ENCODE measurements at regions not wholly inside any gene's neighbourhood (a gene's known extent, or its start where the extent isn't known, plus 50 kb on each side); places are given as distances from the start of the nearest gene placed in this dataset.
"Not testable (repeated sequence)": the region's sequence is repeated elsewhere in the genome, so short reads cannot be mapped to it uniquely, and the experiment has no call there.

DNA sequence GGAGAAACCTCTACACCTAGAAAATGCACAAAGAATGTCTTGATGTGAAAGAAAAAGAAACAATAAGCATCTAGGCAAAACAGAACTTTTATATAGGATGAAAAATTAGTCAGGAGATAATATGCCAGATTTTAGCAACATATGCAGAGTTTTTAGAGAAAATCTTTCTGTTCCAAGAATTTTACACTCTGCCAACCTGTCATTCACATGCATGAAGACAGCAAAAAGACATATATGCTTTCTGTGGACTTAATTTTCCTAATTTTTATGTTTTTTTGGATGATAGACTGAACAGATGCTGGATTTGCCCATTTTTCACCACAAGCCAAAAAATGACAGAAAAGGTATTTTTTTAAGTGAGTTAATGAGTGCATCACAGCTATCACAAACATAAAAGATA, 637.3 kb downstream of the TRIB2 start:
- no peak overlapping the region for H2BK5ac ChIP-seq (ENCODE audit: insufficient read length, low read length)
- no peak overlapping the region for H4K5ac ChIP-seq (ENCODE audit: insufficient read length, low read depth, low read length)
- H3K9me3 ChIP-seq (ENCODE audit: control insufficient read depth, low read depth, low read length): peaks cover 5% of the 10 kb centered on the region
- DNase-seq: no peak
- no peak overlapping the region for H2BK20ac ChIP-seq (ENCODE audit: low read depth, low read length, poor library complexity, severe bottlenecking)
- Mint-ChIP-seq H3K4me3 (no peak overlapping the region), H3K36me3 (ENCODE audit: insufficient read depth in 1 of 3, low read depth in 3 of 3) (no peaks in the 10 kb centered on the region), H3K9me3 (0 out of 5 replicates have a peak, but pooled peaks cover 0 to 2% of the 10 kb centered on the region in 2 experiments), H3K27ac (no peak overlapping the region), H3K4me1 (no peaks in the 10 kb centered on the region), H3K27me3 (ENCODE audit: low read depth) (no peaks in the 10 kb centered on the region)
- no peak overlapping the region for H3K23ac ChIP-seq (ENCODE audit: insufficient read length, low read depth, low read length)
- no peaks in the 10 kb centered on the region for H3K79me1 ChIP-seq (ENCODE audit: insufficient read depth, low read depth, low read length, poor library complexity, severe bottlenecking)
- H4K20me1 ChIP-seq (ENCODE audit: control insufficient read depth, insufficient read depth, insufficient read length): no peaks in the 10 kb centered on the region
- H3K27me3 ChIP-seq (ENCODE audit: insufficient read depth, low read length): no peaks in the 10 kb centered on the region
- no peak overlapping the region for H3T11ph ChIP-seq (ENCODE audit: low read length)
- H2AK5ac ChIP-seq (ENCODE audit: insufficient read length, low read length): no peak overlapping the region
- H3K56ac ChIP-seq (ENCODE audit: insufficient read length, low read depth, low read length): no peak overlapping the region
- H3K4me2 ChIP-seq (ENCODE audit: insufficient read depth, insufficient read length, low read length): no peak overlapping the region
- H2AFZ ChIP-seq (ENCODE audit: low read length): no peak overlapping the region
- no peak overlapping the region for H4K91ac ChIP-seq (ENCODE audit: insufficient read length, low read depth, low read length)
- H3K79me2 ChIP-seq (ENCODE audit: insufficient read depth, low read length): no peaks in the 10 kb centered on the region
- no peak overlapping the region for H2BK120ac ChIP-seq (ENCODE audit: low read depth, low read length, poor library complexity, severe bottlenecking)
- H4K8ac ChIP-seq (replicated peaks; ENCODE audit: insufficient read length, low read depth, low read length): no peak overlapping the region
- no peak overlapping the region for H3K9ac ChIP-seq (ENCODE audit: extremely low read depth, insufficient read length, low read length)
- H2BK12ac ChIP-seq (ENCODE audit: insufficient read length, low read depth, low read length): no peak overlapping the region
- H3K4ac ChIP-seq (ENCODE audit: low read depth, low read length): no peak overlapping the region
- H3K18ac ChIP-seq (ENCODE audit: insufficient read length, low read depth, low read length): no peak overlapping the region
- H3K27ac ChIP-seq (ENCODE audit: insufficient read length, low read depth, low read length): no peak overlapping the region
- H3K14ac ChIP-seq (ENCODE audit: insufficient read depth, low read length): no peak overlapping the region
- no peak overlapping the region for H2BK15ac ChIP-seq (ENCODE audit: low read depth, low read length)
- TF ChIP-seq, protein P1, sequence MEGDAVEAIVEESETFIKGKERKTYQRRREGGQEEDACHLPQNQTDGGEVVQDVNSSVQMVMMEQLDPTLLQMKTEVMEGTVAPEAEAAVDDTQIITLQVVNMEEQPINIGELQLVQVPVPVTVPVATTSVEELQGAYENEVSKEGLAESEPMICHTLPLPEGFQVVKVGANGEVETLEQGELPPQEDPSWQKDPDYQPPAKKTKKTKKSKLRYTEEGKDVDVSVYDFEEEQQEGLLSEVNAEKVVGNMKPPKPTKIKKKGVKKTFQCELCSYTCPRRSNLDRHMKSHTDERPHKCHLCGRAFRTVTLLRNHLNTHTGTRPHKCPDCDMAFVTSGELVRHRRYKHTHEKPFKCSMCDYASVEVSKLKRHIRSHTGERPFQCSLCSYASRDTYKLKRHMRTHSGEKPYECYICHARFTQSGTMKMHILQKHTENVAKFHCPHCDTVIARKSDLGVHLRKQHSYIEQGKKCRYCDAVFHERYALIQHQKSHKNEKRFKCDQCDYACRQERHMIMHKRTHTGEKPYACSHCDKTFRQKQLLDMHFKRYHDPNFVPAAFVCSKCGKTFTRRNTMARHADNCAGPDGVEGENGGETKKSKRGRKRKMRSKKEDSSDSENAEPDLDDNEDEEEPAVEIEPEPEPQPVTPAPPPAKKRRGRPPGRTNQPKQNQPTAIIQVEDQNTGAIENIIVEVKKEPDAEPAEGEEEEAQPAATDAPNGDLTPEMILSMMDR (conservative IDR thresholded peaks at IDR 0.05): no peak
- H3K4me1 ChIP-seq (ENCODE audit: insufficient read depth, low read length): no peaks in the 10 kb centered on the region
- no peaks in the 10 kb centered on the region for H3K23me2 ChIP-seq (ENCODE audit: insufficient read length, low read depth, low read length, poor library complexity, severe bottlenecking)

DNA sequence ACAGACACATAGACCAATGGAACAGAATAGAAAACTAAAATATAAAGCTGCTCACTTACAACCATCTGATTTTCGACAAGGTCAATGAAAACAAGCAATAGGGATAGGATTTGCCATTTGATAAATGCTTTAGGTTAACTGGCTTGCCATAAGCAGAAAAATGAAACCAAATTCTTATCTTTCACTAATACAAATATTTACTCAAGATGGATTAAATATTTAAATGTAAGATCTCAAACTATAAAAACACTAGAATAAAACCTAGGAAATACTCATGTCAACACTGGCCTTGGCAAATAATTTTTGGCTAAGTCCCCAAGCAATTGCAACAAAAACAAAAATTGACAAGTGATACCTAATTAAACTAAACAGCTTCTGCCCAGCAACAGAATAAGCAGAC, 665.2 kb downstream of the TRIB2 start:
- H3K79me2 ChIP-seq (ENCODE audit: insufficient read depth, low read length); H3K79me1 ChIP-seq (ENCODE audit: insufficient read depth, low read depth, low read length, poor library complexity, severe bottlenecking); H3K9me3 Mint-ChIP-seq; H3K4me3 Mint-ChIP-seq; H4K5ac ChIP-seq (ENCODE audit: insufficient read length, low read depth, low read length); H4K8ac ChIP-seq (replicated peaks; ENCODE audit: insufficient read length, low read depth, low read length); H3K14ac ChIP-seq (ENCODE audit: insufficient read depth, low read length); H3K4me1 Mint-ChIP-seq; H2BK12ac ChIP-seq (ENCODE audit: insufficient read length, low read depth, low read length); H3K23ac ChIP-seq (ENCODE audit: insufficient read length, low read depth, low read length); H2BK120ac ChIP-seq (ENCODE audit: low read depth, low read length, poor library complexity, severe bottlenecking); H2AFZ ChIP-seq (ENCODE audit: low read length); H3K27me3 ChIP-seq (ENCODE audit: insufficient read depth, low read length); H3K4me2 ChIP-seq (ENCODE audit: insufficient read depth, insufficient read length, low read length); H3K27me3 Mint-ChIP-seq (ENCODE audit: low read depth); H3K9me3 ChIP-seq (ENCODE audit: control insufficient read depth, low read depth, low read length); H3K4ac ChIP-seq (ENCODE audit: low read depth, low read length); H3K36me3 Mint-ChIP-seq (ENCODE audit: insufficient read depth in 1 of 3, low read depth in 3 of 3); H3K4me1 ChIP-seq (ENCODE audit: insufficient read depth, low read length); H2BK15ac ChIP-seq (ENCODE audit: low read depth, low read length); H2AK5ac ChIP-seq (ENCODE audit: insufficient read length, low read length); H2BK20ac ChIP-seq (ENCODE audit: low read depth, low read length, poor library complexity, severe bottlenecking); H3K9ac ChIP-seq (ENCODE audit: extremely low read depth, insufficient read length, low read length); H3T11ph ChIP-seq (ENCODE audit: low read length); H4K91ac ChIP-seq (ENCODE audit: insufficient read length, low read depth, low read length); H3K27ac ChIP-seq (ENCODE audit: insufficient read length, low read depth, low read length); H2BK5ac ChIP-seq (ENCODE audit: insufficient read length, low read length); H3K18ac ChIP-seq (ENCODE audit: insufficient read length, low read depth, low read length); H4K20me1 ChIP-seq (ENCODE audit: control insufficient read depth, insufficient read depth, insufficient read length); H3K56ac ChIP-seq (ENCODE audit: insufficient read length, low read depth, low read length); H3K23me2 ChIP-seq (ENCODE audit: insufficient read length, low read depth, low read length, poor library complexity, severe bottlenecking); DNase-seq; H3K27ac Mint-ChIP-seq: not testable (repeated sequence)
- WGBS (ENCODE audit: extremely low coverage, insufficient read length, low lambda C conversion rate): no CpG with 5 or more reads among the region's 1 CpG
